SK-N-SH (cell line): ENCODE measurements at regions not wholly inside any gene's neighbourhood (a gene's known extent, or its start where the extent isn't known, plus 50 kb on each side); places are given as distances from the start of the nearest gene placed in this dataset.
"Not testable (repeated sequence)": the region's sequence is repeated elsewhere in the genome, so short reads cannot be mapped to it uniquely, and the experiment has no call there.

Experiments
- EZH2phosphoT487 ChIP-seq: fragments of 200-600 bp; sonication (generic); IDR thresholded peaks from 2 replicates; pipeline ENCODE4 v1.6.1; 2017; ENCODE audit warnings: low read depth, mixed run types, mild to moderate bottlenecking, antibody characterized with exemption, moderate library complexity, borderline replicate concordance
- TCF12 ChIP-seq: IDR thresholded peaks from 2 replicates; pipeline ENCODE4 v1.4.0; 2012
- YY1 ChIP-seq: IDR thresholded peaks from 2 replicates; pipeline ENCODE4 v1.4.0; 2012; ENCODE audit warnings: low read depth, mild to moderate bottlenecking
- TF ChIP-seq, protein P1 (sequence below): fragments of 200-600 bp; sonication (generic); IDR thresholded peaks from 2 replicates; pipeline ENCODE4 v1.6.1; 2017; ENCODE audit warnings: antibody characterized with exemption, mild to moderate bottlenecking, moderate library complexity

- not testable (repeated sequence) for TF ChIP-seq EZH2phosphoT487, YY1, TCF12
- TF ChIP-seq, protein P1, sequence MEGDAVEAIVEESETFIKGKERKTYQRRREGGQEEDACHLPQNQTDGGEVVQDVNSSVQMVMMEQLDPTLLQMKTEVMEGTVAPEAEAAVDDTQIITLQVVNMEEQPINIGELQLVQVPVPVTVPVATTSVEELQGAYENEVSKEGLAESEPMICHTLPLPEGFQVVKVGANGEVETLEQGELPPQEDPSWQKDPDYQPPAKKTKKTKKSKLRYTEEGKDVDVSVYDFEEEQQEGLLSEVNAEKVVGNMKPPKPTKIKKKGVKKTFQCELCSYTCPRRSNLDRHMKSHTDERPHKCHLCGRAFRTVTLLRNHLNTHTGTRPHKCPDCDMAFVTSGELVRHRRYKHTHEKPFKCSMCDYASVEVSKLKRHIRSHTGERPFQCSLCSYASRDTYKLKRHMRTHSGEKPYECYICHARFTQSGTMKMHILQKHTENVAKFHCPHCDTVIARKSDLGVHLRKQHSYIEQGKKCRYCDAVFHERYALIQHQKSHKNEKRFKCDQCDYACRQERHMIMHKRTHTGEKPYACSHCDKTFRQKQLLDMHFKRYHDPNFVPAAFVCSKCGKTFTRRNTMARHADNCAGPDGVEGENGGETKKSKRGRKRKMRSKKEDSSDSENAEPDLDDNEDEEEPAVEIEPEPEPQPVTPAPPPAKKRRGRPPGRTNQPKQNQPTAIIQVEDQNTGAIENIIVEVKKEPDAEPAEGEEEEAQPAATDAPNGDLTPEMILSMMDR, result not testable (repeated sequence)
Measured at GRCh38 chr3:35266065-35266464, 373.3 kb upstream of the ARPP21 start.
